Activated CD4-positive, alpha-beta memory T cell treated with anti-CD3 and anti-CD28 coated beads, Interleukin-2, amount 10 ng/mL, durations not matched to agents 7 days and 5 days (primary cell): ENCODE measurements at regions not wholly inside any gene's neighbourhood (a gene's known extent, or its start where the extent isn't known, plus 50 kb on each side); places are given as distances from the start of the nearest gene placed in this dataset.

Experiments
- CTCF ChIA-PET: fragments of 350-600 bp; sonication (Branson Sonifier 250); formaldehyde crosslinking; loops from one replicate; lab custom pipeline; 2021; ENCODE audit warnings: antibody characterized with exemption, inconsistent platforms; lab: Charles Lee
- POLR2A ChIA-PET: fragments of 350-600 bp; sonication (Branson Sonifier 250); formaldehyde crosslinking; loops from one replicate; lab custom pipeline; 2021; ENCODE audit warnings: antibody characterized with exemption; lab: Charles Lee
- DNase-seq: peaks from one replicate; pipeline ENCODE4 v3.0.0-alpha.2; 2020
- H3K27ac Mint-ChIP-seq: one replicate; pipeline ENCODE4 v1.8.0; 2021; ENCODE audit warnings: mild to moderate bottlenecking, mixed read lengths
- H3K27me3 Mint-ChIP-seq: one replicate; pipeline ENCODE4 v1.8.0; 2021; ENCODE audit warnings: mixed read lengths
- H3K36me3 Mint-ChIP-seq: one replicate; pipeline ENCODE4 v1.8.0; 2021; ENCODE audit warnings: low read depth, mixed read lengths
- H3K4me1 Mint-ChIP-seq: one replicate; pipeline ENCODE4 v1.8.0; 2021; ENCODE audit warnings: mixed read lengths
- H3K4me3 Mint-ChIP-seq: one replicate; pipeline ENCODE4 v1.8.0; 2021; ENCODE audit warnings: mild to moderate bottlenecking, mixed read lengths
- H3K9me3 Mint-ChIP-seq: one replicate; pipeline ENCODE4 v1.8.0; 2021; ENCODE audit warnings: mixed read lengths

DNA sequence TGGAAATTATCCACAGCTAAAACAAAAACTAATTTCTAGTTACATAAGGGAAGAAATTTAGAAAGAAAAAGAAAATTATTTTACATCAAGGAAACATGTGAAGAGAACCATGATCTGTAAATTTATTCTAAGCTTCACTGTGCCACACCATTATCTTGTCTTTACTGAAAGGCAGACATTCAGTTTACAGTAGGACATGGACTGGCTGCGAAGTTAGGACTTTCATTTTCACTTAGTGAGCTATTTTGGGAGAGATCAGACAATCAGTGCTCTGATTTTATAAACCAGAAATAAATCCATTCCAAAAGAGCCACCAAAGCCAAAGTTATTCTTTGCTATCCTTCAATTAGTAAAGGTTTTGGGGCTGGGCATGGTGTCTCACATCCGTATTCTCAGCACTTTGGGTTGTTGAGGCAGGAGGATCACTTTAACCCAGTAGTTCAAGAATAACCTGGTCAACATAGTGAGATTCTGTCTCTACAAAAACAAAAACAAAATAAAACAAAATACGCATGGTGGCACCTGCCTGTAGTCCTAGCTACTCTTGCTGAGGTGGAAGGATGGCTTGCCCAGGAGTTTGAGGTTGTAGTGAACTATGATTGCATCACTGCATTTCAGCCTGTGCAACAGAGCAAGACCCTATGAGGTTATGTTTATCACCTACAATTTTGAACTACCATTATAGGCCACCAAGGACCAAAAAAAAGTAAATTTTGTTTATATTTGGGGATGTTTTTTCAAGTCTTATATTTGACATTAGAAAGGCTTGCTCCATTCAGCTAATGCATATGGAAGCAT, 1084.8 kb upstream of the ATXN7L3B start:
- ChIA-PET CTCF (no interaction called here), POLR2A (interaction anchor here (0.7 kb wide), 1 partner anchor 19 kb away, joined by 3 read pairs; no protein-coding TSS in a partner anchor)
- peaks cover 4% of the 10 kb centered on the region for H3K9me3 Mint-ChIP-seq
- H3K4me3 Mint-ChIP-seq = no peak overlapping the region
- DNase-seq = no peak
- no peaks in the 10 kb centered on the region for H3K4me1 Mint-ChIP-seq
- no peaks in the 10 kb centered on the region for H3K27me3 Mint-ChIP-seq
- no peaks in the 10 kb centered on the region for H3K36me3 Mint-ChIP-seq
- H3K27ac Mint-ChIP-seq = no peak overlapping the region

- Mint-ChIP-seq H3K4me1 (no peaks in the 10 kb centered on the region), H3K36me3 (no peaks in the 10 kb centered on the region), H3K4me3 (no peak overlapping the region), H3K9me3 (no peaks in the 10 kb centered on the region), H3K27me3 (no peaks in the 10 kb centered on the region), H3K27ac (no peak overlapping the region)
- ChIA-PET POLR2A (no interaction called here), CTCF (no interaction called here)
- DNase-seq = no peak
Observed at GRCh38 chr12:73460212-73460611, 1077.4 kb upstream of the ATXN7L3B start.

DNA sequence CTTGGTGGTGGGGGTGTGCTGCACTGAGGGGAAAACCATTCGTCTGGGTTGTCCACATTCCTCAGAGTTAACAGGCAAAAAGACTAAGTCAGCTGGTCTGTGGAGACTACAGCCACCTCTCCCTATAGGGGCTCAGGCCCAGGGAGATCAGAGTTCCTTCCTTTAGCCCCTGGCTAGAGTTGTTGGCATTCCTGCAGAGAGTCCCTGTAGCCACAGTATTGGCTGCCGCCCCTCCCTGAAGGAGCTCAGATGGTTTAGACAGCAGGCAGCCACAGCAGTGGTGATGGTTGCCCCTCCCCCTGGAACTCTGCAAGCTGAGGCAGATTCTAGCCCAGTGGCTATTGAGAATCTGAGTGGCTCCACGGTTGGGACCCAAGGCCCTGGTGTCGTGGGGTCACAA, 1072.5 kb upstream of the ATXN7L3B start:
- Mint-ChIP-seq H3K9me3 (peaks cover 2% of the 10 kb centered on the region), H3K4me1 (no peaks in the 10 kb centered on the region), H3K36me3 (no peaks in the 10 kb centered on the region), H3K27me3 (no peaks in the 10 kb centered on the region), H3K4me3 (no peak overlapping the region), H3K27ac (no peak overlapping the region)
- no peak for DNase-seq
- ChIA-PET CTCF (no interaction called here), POLR2A (no interaction called here)

DNA sequence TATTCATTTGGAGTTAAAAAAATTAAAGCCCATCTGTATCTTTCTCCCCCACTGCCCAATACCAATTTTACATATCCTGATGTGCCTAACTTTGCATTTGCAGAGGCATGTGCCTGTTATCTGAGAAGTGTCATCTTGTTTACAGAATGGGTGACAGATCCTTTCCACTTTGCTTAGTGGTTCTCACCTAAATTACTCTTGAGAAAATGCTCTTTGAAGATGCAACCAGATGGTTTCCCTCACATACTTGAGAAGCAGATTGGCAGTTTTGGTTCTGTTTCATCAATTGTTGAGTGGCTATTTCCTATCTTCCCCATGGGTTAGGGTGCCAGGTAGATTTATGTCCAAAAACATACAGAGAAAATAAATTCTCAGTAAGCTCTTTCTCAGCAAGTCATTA, 1051.4 kb upstream of the ATXN7L3B start:
- Mint-ChIP-seq H3K27ac (no peak overlapping the region), H3K4me3 (no peak overlapping the region), H3K4me1 (no peaks in the 10 kb centered on the region), H3K9me3 (peaks cover 15% of the 10 kb centered on the region), H3K27me3 (no peaks in the 10 kb centered on the region), H3K36me3 (no peaks in the 10 kb centered on the region)
- ChIA-PET POLR2A (no interaction called here), CTCF (no interaction called here)
- no peak for DNase-seq

DNA sequence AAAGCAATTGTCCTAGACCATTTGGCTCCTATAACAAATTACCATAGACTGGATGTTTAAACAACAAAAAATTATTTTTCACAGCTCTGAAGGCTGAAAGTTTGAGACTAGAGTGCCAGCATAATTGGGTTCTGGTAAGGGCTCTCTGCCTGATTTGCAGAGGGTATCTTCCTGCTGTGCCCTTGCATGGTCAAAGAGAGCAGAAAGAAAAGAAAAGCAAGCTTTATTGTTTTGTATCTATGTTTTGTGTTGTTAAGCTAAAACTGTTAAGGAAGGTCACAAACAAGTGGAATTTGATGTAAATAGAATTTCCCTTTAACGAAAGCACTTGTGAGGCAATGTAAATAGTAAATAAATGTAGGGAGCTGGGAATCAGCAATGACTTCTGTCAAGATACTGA, 1031.0 kb upstream of the ATXN7L3B start:
- Mint-ChIP-seq H3K27ac (no peak overlapping the region), H3K36me3 (no peaks in the 10 kb centered on the region)

GRCh38 chr12:73514672-73515071, 1023.0 kb upstream of the ATXN7L3B start:
- no peaks in the 10 kb centered on the region for H3K27me3 Mint-ChIP-seq
- DNase-seq = no peak
- ChIA-PET POLR2A (no interaction called here), CTCF (no interaction called here)
- H3K9me3 Mint-ChIP-seq = peaks cover 5% of the 10 kb centered on the region
- H3K36me3 Mint-ChIP-seq = no peaks in the 10 kb centered on the region
- no peak overlapping the region for H3K27ac Mint-ChIP-seq
- H3K4me1 Mint-ChIP-seq = no peaks in the 10 kb centered on the region
- no peak overlapping the region for H3K4me3 Mint-ChIP-seq

More for the DNA sequence above, 1031.0 kb upstream of the ATXN7L3B start:
- no peaks in the 10 kb centered on the region for H3K4me1 Mint-ChIP-seq
- POLR2A ChIA-PET = no interaction called here
- CTCF ChIA-PET = no interaction called here
- H3K9me3 Mint-ChIP-seq = peaks cover 16% of the 10 kb centered on the region
- H3K4me3 Mint-ChIP-seq = no peak overlapping the region
- no peak for DNase-seq
- no peaks in the 10 kb centered on the region for H3K27me3 Mint-ChIP-seq

- Mint-ChIP-seq H3K4me1 (no peaks in the 10 kb centered on the region), H3K36me3 (no peaks in the 10 kb centered on the region), H3K27me3 (no peaks in the 10 kb centered on the region), H3K9me3 (peaks cover 12% of the 10 kb centered on the region), H3K4me3 (no peak overlapping the region), H3K27ac (no peak overlapping the region)
- POLR2A ChIA-PET = no interaction called here
- DNase-seq = no peak
- CTCF ChIA-PET = no interaction called here
Observed at GRCh38 chr12:73517859-73518258, 1019.8 kb upstream of the ATXN7L3B start.

GRCh38 chr12:73529231-73529630, 1008.4 kb upstream of the ATXN7L3B start:
- Mint-ChIP-seq H3K4me3 (no peak overlapping the region), H3K36me3 (no peaks in the 10 kb centered on the region), H3K9me3 (peaks cover 5% of the 10 kb centered on the region), H3K27me3 (no peaks in the 10 kb centered on the region), H3K4me1 (no peaks in the 10 kb centered on the region), H3K27ac (no peak overlapping the region)
- DNase-seq = no peak
- ChIA-PET CTCF (no interaction called here), POLR2A (no interaction called here)

- POLR2A ChIA-PET = no interaction called here
- Mint-ChIP-seq H3K27me3 (no peaks in the 10 kb centered on the region), H3K4me3 (no peak overlapping the region), H3K4me1 (no peaks in the 10 kb centered on the region), H3K9me3 (peaks cover 5% of the 10 kb centered on the region), H3K27ac (no peak overlapping the region), H3K36me3 (no peaks in the 10 kb centered on the region)
- no peak for DNase-seq
- CTCF ChIA-PET = no interaction called here
Observed at GRCh38 chr12:73529954-73530353, 1007.7 kb upstream of the ATXN7L3B start.

DNA sequence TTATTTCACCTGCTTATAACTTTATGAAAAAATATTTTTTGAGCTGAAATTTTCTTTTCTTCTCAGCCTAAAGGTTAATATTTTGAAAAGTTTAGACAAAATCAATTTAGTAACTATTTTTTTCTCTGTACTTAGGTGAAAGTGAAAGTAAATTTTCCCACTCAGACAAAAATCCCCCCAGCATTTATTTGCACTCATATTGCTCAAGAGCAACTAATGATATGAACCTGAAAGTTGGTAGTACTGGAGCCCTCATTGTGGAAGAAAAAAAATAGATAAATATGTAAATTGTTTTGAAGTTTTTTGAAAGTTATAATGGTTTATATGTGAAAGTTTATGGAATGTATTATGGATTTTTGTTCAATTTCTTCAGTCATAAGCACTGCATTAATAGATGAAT, 1005.9 kb upstream of the ATXN7L3B start:
- H3K36me3 Mint-ChIP-seq = no peaks in the 10 kb centered on the region
- H3K4me1 Mint-ChIP-seq = no peaks in the 10 kb centered on the region
- peaks cover 5% of the 10 kb centered on the region for H3K9me3 Mint-ChIP-seq
- H3K4me3 Mint-ChIP-seq = no peak overlapping the region
- no peak overlapping the region for H3K27ac Mint-ChIP-seq
- POLR2A ChIA-PET = no interaction called here
- CTCF ChIA-PET = no interaction called here
- no peaks in the 10 kb centered on the region for H3K27me3 Mint-ChIP-seq
- no peak for DNase-seq

- Mint-ChIP-seq H3K36me3 (no peaks in the 10 kb centered on the region), H3K4me3 (no peak overlapping the region), H3K4me1 (no peaks in the 10 kb centered on the region), H3K9me3 (peaks cover 2% of the 10 kb centered on the region), H3K27ac (no peak overlapping the region), H3K27me3 (no peaks in the 10 kb centered on the region)
- ChIA-PET POLR2A (no interaction called here), CTCF (no interaction called here)
- no peak for DNase-seq
Observed at GRCh38 chr12:73547421-73547820, 990.2 kb upstream of the ATXN7L3B start.

GRCh38 chr12:73585136-73585535, 952.5 kb upstream of the ATXN7L3B start:
- no peak for DNase-seq
- Mint-ChIP-seq H3K27me3 (no peaks in the 10 kb centered on the region), H3K4me1 (no peaks in the 10 kb centered on the region), H3K9me3 (peaks cover 9% of the 10 kb centered on the region), H3K36me3 (no peaks in the 10 kb centered on the region), H3K27ac (no peak overlapping the region), H3K4me3 (no peak overlapping the region)
- POLR2A ChIA-PET = no interaction called here
- CTCF ChIA-PET = no interaction called here

GRCh38 chr12:73589220-73589619, 948.4 kb upstream of the ATXN7L3B start:
- Mint-ChIP-seq H3K4me3 (no peak overlapping the region), H3K36me3 (no peaks in the 10 kb centered on the region), H3K4me1 (no peaks in the 10 kb centered on the region), H3K27me3 (no peaks in the 10 kb centered on the region), H3K9me3 (peaks cover 5% of the 10 kb centered on the region), H3K27ac (no peak overlapping the region)
- no peak for DNase-seq
- ChIA-PET POLR2A (no interaction called here), CTCF (no interaction called here)

GRCh38 chr12:73598626-73599025, 939.0 kb upstream of the ATXN7L3B start:
- Mint-ChIP-seq H3K9me3 (peaks cover 4% of the 10 kb centered on the region), H3K27me3 (no peaks in the 10 kb centered on the region), H3K4me1 (no peaks in the 10 kb centered on the region), H3K36me3 (no peaks in the 10 kb centered on the region), H3K4me3 (no peak overlapping the region), H3K27ac (no peak overlapping the region)
- ChIA-PET POLR2A (no interaction called here), CTCF (no interaction called here)
- DNase-seq = no peak
